Stimulated activated CD8-positive, alpha-beta memory T cell treated with anti-CD3 and anti-CD28 coated beads, Interleukin-7, amount 100 ng/mL, for 24 hours (primary cell): ENCODE measurements at regions not wholly inside any gene's neighbourhood (a gene's known extent, or its start where the extent isn't known, plus 50 kb on each side); places are given as distances from the start of the nearest gene placed in this dataset.

ENCODE experiments used
- DNase-seq: peaks from one replicate; pipeline ENCODE4 v3.0.0-alpha.2; 2020; ENCODE audit warnings: low read depth

GRCh38 chr12:125573271-125573670, 508.0 kb downstream of the AACS start:
- DNase-seq: no peak

GRCh38 chr12:125577334-125577733, 512.1 kb downstream of the AACS start:
- no peak for DNase-seq

- DNase-seq: no peak
These were observed 514.7 kb downstream of the AACS start for GRCh38 chr12:125579916-125580315.

- DNase-seq: no peak
These were observed 517.8 kb downstream of the AACS start for GRCh38 chr12:125583071-125583470.

- no peak for DNase-seq
These were observed 521.2 kb downstream of the AACS start for GRCh38 chr12:125586441-125586840.

- DNase-seq: no peak
These were observed 528.0 kb downstream of the AACS start for GRCh38 chr12:125593269-125593668.

- no peak for DNase-seq
These were observed 539.7 kb downstream of the AACS start for GRCh38 chr12:125604976-125605375.

- DNase-seq: no peak
These were observed 541.1 kb downstream of the AACS start for GRCh38 chr12:125606312-125606711.

- no peak for DNase-seq
These were observed 545.1 kb downstream of the AACS start for GRCh38 chr12:125610292-125610691.

- no peak for DNase-seq
These were observed 545.7 kb downstream of the AACS start for GRCh38 chr12:125610971-125611370.

GRCh38 chr12:125614058-125614457, 548.8 kb downstream of the AACS start:
- no peak for DNase-seq

GRCh38 chr12:125619723-125620122, 554.5 kb downstream of the AACS start:
- DNase-seq: no peak

- no peak for DNase-seq
These were observed 568.5 kb downstream of the AACS start for GRCh38 chr12:125633686-125634085.

GRCh38 chr12:125634813-125635212, 569.6 kb downstream of the AACS start:
- DNase-seq: no peak

- no peak for DNase-seq
These were observed 574.6 kb downstream of the AACS start for GRCh38 chr12:125639826-125640225.

- DNase-seq: no peak
These were observed 577.8 kb downstream of the AACS start for GRCh38 chr12:125643055-125643454.

- DNase-seq: no peak
These were observed 580.5 kb downstream of the AACS start for GRCh38 chr12:125645724-125646123.

GRCh38 chr12:125650587-125650986, 585.4 kb downstream of the AACS start:
- DNase-seq: no peak

GRCh38 chr12:125651625-125652024, 586.4 kb downstream of the AACS start:
- no peak for DNase-seq

GRCh38 chr12:125652681-125653080, 587.4 kb downstream of the AACS start:
- DNase-seq: no peak

- no peak for DNase-seq
These were observed 592.4 kb downstream of the AACS start for GRCh38 chr12:125657681-125658080.

GRCh38 chr12:125674554-125675338, 609.5 kb downstream of the AACS start:
- DNase-seq: no peak

GRCh38 chr12:125676366-125676765, 611.1 kb downstream of the AACS start:
- no peak for DNase-seq

GRCh38 chr12:125677829-125678228, 612.6 kb downstream of the AACS start:
- no peak for DNase-seq
